ENCODE measurements at regions not wholly inside any gene's neighbourhood (a gene's known extent, or its start where the extent isn't known, plus 50 kb on each side); places are given as distances from the start of the nearest gene placed in this dataset.

- TF ChIP-seq, protein P1, sequence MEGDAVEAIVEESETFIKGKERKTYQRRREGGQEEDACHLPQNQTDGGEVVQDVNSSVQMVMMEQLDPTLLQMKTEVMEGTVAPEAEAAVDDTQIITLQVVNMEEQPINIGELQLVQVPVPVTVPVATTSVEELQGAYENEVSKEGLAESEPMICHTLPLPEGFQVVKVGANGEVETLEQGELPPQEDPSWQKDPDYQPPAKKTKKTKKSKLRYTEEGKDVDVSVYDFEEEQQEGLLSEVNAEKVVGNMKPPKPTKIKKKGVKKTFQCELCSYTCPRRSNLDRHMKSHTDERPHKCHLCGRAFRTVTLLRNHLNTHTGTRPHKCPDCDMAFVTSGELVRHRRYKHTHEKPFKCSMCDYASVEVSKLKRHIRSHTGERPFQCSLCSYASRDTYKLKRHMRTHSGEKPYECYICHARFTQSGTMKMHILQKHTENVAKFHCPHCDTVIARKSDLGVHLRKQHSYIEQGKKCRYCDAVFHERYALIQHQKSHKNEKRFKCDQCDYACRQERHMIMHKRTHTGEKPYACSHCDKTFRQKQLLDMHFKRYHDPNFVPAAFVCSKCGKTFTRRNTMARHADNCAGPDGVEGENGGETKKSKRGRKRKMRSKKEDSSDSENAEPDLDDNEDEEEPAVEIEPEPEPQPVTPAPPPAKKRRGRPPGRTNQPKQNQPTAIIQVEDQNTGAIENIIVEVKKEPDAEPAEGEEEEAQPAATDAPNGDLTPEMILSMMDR (IDR thresholded peaks at IDR 0.05), result no peak
- no peak for TF ChIP-seq POLR2A (IDR thresholded peaks at IDR 0.05)
Observed at GRCh38 chr14:71563492-71564153, 368.6 kb upstream of the RGS6 start.

Data from lower leg skin (tissue), 3 donors.